Memory B cell (primary cell): ENCODE measurements at regions not wholly inside any gene's neighbourhood (a gene's known extent, or its start where the extent isn't known, plus 50 kb on each side); places are given as distances from the start of the nearest gene placed in this dataset.

Experiments used
- ATAC-seq: fragments of 150-1000 bp; cut with Tn5 transposase; 2 replicates; pipeline ENCODE4 v1.10.0; 2021; ENCODE audit warnings: low read depth, mild to moderate bottlenecking, moderate library complexity
- DNase-seq, 2 donors: peaks; one replicate each; pipeline ENCODE4 v3.0.0; 2022; ENCODE audit warnings: low spot score in 2 of 2
- H3K27ac Mint-ChIP-seq: one replicate; pipeline ENCODE4 v1.8.0; 2022; ENCODE audit warnings: mild to moderate bottlenecking, moderate library complexity, mixed read lengths
- H3K27me3 Mint-ChIP-seq: one replicate; pipeline ENCODE4 v1.8.0; 2022; ENCODE audit warnings: mixed read lengths
- H3K36me3 Mint-ChIP-seq: one replicate; pipeline ENCODE4 v1.8.0; 2022; ENCODE audit warnings: mild to moderate bottlenecking, mixed read lengths
- H3K4me1 Mint-ChIP-seq: one replicate; pipeline ENCODE4 v1.8.0; 2022; ENCODE audit warnings: mixed read lengths
- H3K4me3 Mint-ChIP-seq: one replicate; pipeline ENCODE4 v1.8.0; 2022; ENCODE audit warnings: mild to moderate bottlenecking, moderate library complexity, mixed read lengths
- H3K9me3 Mint-ChIP-seq: one replicate; pipeline ENCODE4 v1.8.0; 2022; ENCODE audit warnings: mixed read lengths

- Mint-ChIP-seq H3K4me1 (no peaks in the 10 kb centered on the region), H3K27ac (no peak overlapping the region), H3K36me3 (no peaks in the 10 kb centered on the region), H3K9me3 (no peaks in the 10 kb centered on the region), H3K4me3 (no peak overlapping the region), H3K27me3 (peaks cover 13% of the 10 kb centered on the region)
- ATAC-seq (no peak), DNase-seq (no peak)
These were observed 57.5 kb upstream of the BHLHE23 start for GRCh38 chr20:63064310-63064709.

- Mint-ChIP-seq H3K9me3 (no peaks in the 10 kb centered on the region), H3K4me1 (no peaks in the 10 kb centered on the region), H3K36me3 (no peaks in the 10 kb centered on the region), H3K4me3 (no peak overlapping the region), H3K27me3 (peaks cover 13% of the 10 kb centered on the region), H3K27ac (no peak overlapping the region)
- no peak for ATAC-seq
- no peak for DNase-seq
These were observed 55.7 kb upstream of the BHLHE23 start for GRCh38 chr20:63062188-63063140.

- H3K4me1 Mint-ChIP-seq: no peaks in the 10 kb centered on the region
- H3K36me3 Mint-ChIP-seq: no peaks in the 10 kb centered on the region
- H3K27me3 Mint-ChIP-seq: peaks cover 13% of the 10 kb centered on the region
- no peak overlapping the region for H3K27ac Mint-ChIP-seq
- no peak overlapping the region for H3K4me3 Mint-ChIP-seq
- H3K9me3 Mint-ChIP-seq: no peaks in the 10 kb centered on the region
- no peak for ATAC-seq
- no peak for DNase-seq
These were observed 55.0 kb upstream of the BHLHE23 start for GRCh38 chr20:63061771-63062100.

- ATAC-seq: no peak
- Mint-ChIP-seq H3K27me3 (peaks cover 11% of the 10 kb centered on the region), H3K4me3 (no peak overlapping the region), H3K9me3 (no peaks in the 10 kb centered on the region), H3K36me3 (no peaks in the 10 kb centered on the region), H3K27ac (no peak overlapping the region), H3K4me1 (no peaks in the 10 kb centered on the region)
- no peak for DNase-seq
These were observed 54.4 kb upstream of the BHLHE23 start for GRCh38 chr20:63061051-63061770.

- no peaks in the 10 kb centered on the region for H3K9me3 Mint-ChIP-seq
- H3K4me1 Mint-ChIP-seq: no peaks in the 10 kb centered on the region
- DNase-seq (no peak), ATAC-seq (no peak)
- H3K4me3 Mint-ChIP-seq: no peak overlapping the region
- no peak overlapping the region for H3K27ac Mint-ChIP-seq
- peaks cover 11% of the 10 kb centered on the region for H3K27me3 Mint-ChIP-seq
- H3K36me3 Mint-ChIP-seq: no peaks in the 10 kb centered on the region
These were observed 53.6 kb upstream of the BHLHE23 start for GRCh38 chr20:63060057-63060991.

GRCh38 chr20:63059684-63060056, 52.9 kb upstream of the BHLHE23 start:
- Mint-ChIP-seq H3K27me3 (peaks cover 11% of the 10 kb centered on the region), H3K27ac (no peak overlapping the region), H3K4me3 (no peak overlapping the region), H3K4me1 (no peaks in the 10 kb centered on the region), H3K36me3 (no peaks in the 10 kb centered on the region), H3K9me3 (no peaks in the 10 kb centered on the region)
- ATAC-seq (no peak), DNase-seq (no peak)

GRCh38 chr20:63058696-63059335, 52.1 kb upstream of the BHLHE23 start:
- Mint-ChIP-seq H3K9me3 (no peaks in the 10 kb centered on the region), H3K27me3 (peaks cover 14% of the 10 kb centered on the region), H3K36me3 (no peaks in the 10 kb centered on the region), H3K4me3 (no peak overlapping the region), H3K27ac (no peak overlapping the region), H3K4me1 (no peaks in the 10 kb centered on the region)
- ATAC-seq (no peak), DNase-seq (no peak)

- H3K9me3 Mint-ChIP-seq: no peaks in the 10 kb centered on the region
- H3K4me1 Mint-ChIP-seq: no peaks in the 10 kb centered on the region
- no peak overlapping the region for H3K4me3 Mint-ChIP-seq
- H3K27ac Mint-ChIP-seq: no peak overlapping the region
- H3K36me3 Mint-ChIP-seq: no peaks in the 10 kb centered on the region
- H3K27me3 Mint-ChIP-seq: peaks cover 17% of the 10 kb centered on the region
- no peak for DNase-seq
- no peak for ATAC-seq
These were observed 50.7 kb upstream of the BHLHE23 start for GRCh38 chr20:63057171-63058117.

- DNase-seq (peak in 1 of 2 donors; percentile 28), ATAC-seq (peak; percentile 74)
- Mint-ChIP-seq H3K27ac (no peak overlapping the region), H3K4me1 (no peaks in the 10 kb centered on the region), H3K27me3 (peaks cover 11% of the 10 kb centered on the region), H3K4me3 (no peak overlapping the region), H3K9me3 (no peaks in the 10 kb centered on the region), H3K36me3 (no peaks in the 10 kb centered on the region)
These were observed 49.7 kb upstream of the BHLHE23 start for GRCh38 chr20:63056236-63057170.
